Endothelial cell of umbilical vein (primary cell): ENCODE measurements at regions not wholly inside any gene's neighbourhood (a gene's known extent, or its start where the extent isn't known, plus 50 kb on each side); places are given as distances from the start of the nearest gene placed in this dataset.

Source experiments
- BruUV-seq: library from RNA; stranded (reverse); fragments of 400-500 nt; replicated peaks from 2 replicates; lab custom pipeline; 2021; lab: Mats Ljungman, UMichigan
- CTCF ChIA-PET: fragments of 300-600, 350-600 bp; sonication (Branson Sonifier 250); formaldehyde crosslinking; loops from one replicate; lab custom pipeline; 2021; ENCODE audit warnings: antibody characterized with exemption, inconsistent platforms; lab: Charles Lee
- POLR2A ChIA-PET: fragments of 300-600, 350-600 bp; sonication (Branson Sonifier 250); formaldehyde crosslinking; loops from one replicate; lab custom pipeline; 2021; ENCODE audit warnings: antibody characterized with exemption, inconsistent platforms; lab: Charles Lee
- DNase-seq: peaks from one replicate; pipeline ENCODE4 v3.0.0-alpha.2; 2011; ENCODE audit warnings: low read depth, low spot score
- FAIRE-seq: peaks from 2 replicates; lab custom pipeline; 2011; peaks lifted over from hg19 to GRCh38; lab: Jason Lieb, UNC
- H2AFZ ChIP-seq: 2 replicates; pipeline ENCODE4 v1.6.0; 2012; ENCODE audit warnings: low read depth, low read length, control low read depth, inconsistent platforms
- H3K27ac ChIP-seq: 2 replicates; pipeline ENCODE4 v1.5.1; 2011; ENCODE audit warnings: low read depth, mild to moderate bottlenecking, control low read depth, low read length, moderate library complexity; ENCODE audit not compliant: insufficient read depth
- H3K27me3 ChIP-seq, 2 experiments: 2 replicates each; pipeline versions ENCODE4 v1.6.0 to v1.6.1; 2011; ENCODE audit warnings: low read length in 2 of 2, mixed read lengths in 1 of 2; ENCODE audit not compliant: control insufficient read depth in 2 of 2, insufficient read depth in 2 of 2
- H3K36me3 ChIP-seq, 2 experiments: 2 replicates in 1 of 2; 3 replicates in 1 of 2; pipeline ENCODE4 v1.5.1; 2011; ENCODE audit warnings: low read length in 2 of 2, mild to moderate bottlenecking in 1 of 2, moderate library complexity in 1 of 2; ENCODE audit not compliant: control insufficient read depth in 2 of 2, insufficient read depth in 2 of 2; ENCODE audit errors: extremely low read depth in 1 of 2
- H3K4me1 ChIP-seq: 3 replicates; pipeline ENCODE4 v1.5.1; 2011; ENCODE audit warnings: mild to moderate bottlenecking, low read length; ENCODE audit not compliant: control insufficient read depth, insufficient read depth; ENCODE audit errors: extremely low read depth
- H3K4me2 ChIP-seq: 2 replicates; pipeline ENCODE4 v1.6.1; 2011; ENCODE audit warnings: low read length, control low read depth, mixed read lengths; ENCODE audit not compliant: insufficient read depth
- H3K4me3 ChIP-seq, 3 experiments: fragments of 200-600 bp in 1 of 3; sonication (generic), shearing (Covaris generic) in 1 of 3; replicated peaks in 1 of 3; 2 replicates each; pipeline ENCODE4 v1.5.1; 2011 to 2016; ENCODE audit warnings: control low read depth in 3 of 3, low read length in 3 of 3, mild to moderate bottlenecking in 2 of 3, inconsistent platforms in 1 of 3, low read depth in 1 of 3, moderate library complexity in 1 of 3; ENCODE audit not compliant: insufficient read depth in 1 of 3
- H3K79me2 ChIP-seq: 2 replicates; pipeline ENCODE4 v1.6.0; 2012; ENCODE audit warnings: low read length, inconsistent platforms; ENCODE audit not compliant: control insufficient read depth, insufficient read depth
- H3K9ac ChIP-seq: replicated peaks from 2 replicates; pipeline ENCODE3; 2011; ENCODE audit warnings: low read length, control low read depth; ENCODE audit not compliant: insufficient read depth; ENCODE audit errors: extremely low read depth
- H3K9me1 ChIP-seq: replicated peaks from 3 replicates; pipeline ENCODE4 v1.6.0; 2011; ENCODE audit warnings: mild to moderate bottlenecking, low read length; ENCODE audit not compliant: control insufficient read depth, insufficient read depth; ENCODE audit errors: extremely low read depth
- H3K9me3 ChIP-seq: replicated peaks from 2 replicates; pipeline ENCODE4 v1.5.1; 2012; ENCODE audit warnings: low read length, inconsistent platforms; ENCODE audit not compliant: control insufficient read depth, insufficient read depth
- H4K20me1 ChIP-seq: replicated peaks from 2 replicates; pipeline ENCODE3; 2011; ENCODE audit warnings: mild to moderate bottlenecking, low read length; ENCODE audit not compliant: control insufficient read depth, insufficient read depth; ENCODE audit errors: extremely low read depth
- CTCF ChIP-seq, 2 donors: IDR thresholded peaks; 1 replicate in 1 of 2; 2 replicates in 1 of 2; pipeline ENCODE4 v1.5.1; 2011; ENCODE audit warnings: low read length in 2 of 2, mild to moderate bottlenecking in 2 of 2, moderate library complexity in 2 of 2, control low read depth in 1 of 2, inconsistent platforms in 1 of 2, low read depth in 1 of 2; ENCODE audit not compliant: insufficient read depth in 1 of 2; ENCODE audit errors: extremely low read depth in 1 of 2
- EZH2 ChIP-seq: IDR thresholded peaks from 2 replicates; pipeline ENCODE4 v1.6.1; 2012; ENCODE audit warnings: borderline replicate concordance, low read depth, mild to moderate bottlenecking, moderate library complexity, low read length, inconsistent platforms; ENCODE audit not compliant: severe bottlenecking
- FOS ChIP-seq: IDR thresholded peaks from 2 replicates; pipeline ENCODE4 v1.6.1; 2011; ENCODE audit warnings: mild to moderate bottlenecking, low read length, moderate library complexity, borderline replicate concordance; ENCODE audit not compliant: insufficient read depth
- GATA2 ChIP-seq: IDR thresholded peaks from 2 replicates; pipeline ENCODE4 v1.7.0; 2011; ENCODE audit warnings: low read depth, mild to moderate bottlenecking, moderate library complexity, mixed read lengths, low read length; ENCODE audit not compliant: insufficient read length, insufficient read depth
- JUN ChIP-seq: IDR thresholded peaks from 2 replicates; pipeline ENCODE4 v1.6.1; 2011; ENCODE audit warnings: borderline replicate concordance, low read depth; ENCODE audit not compliant: insufficient read length, insufficient read depth
- MYC ChIP-seq: IDR thresholded peaks from one replicate; pipeline ENCODE4 v1.6.1; 2011; ENCODE audit warnings: mild to moderate bottlenecking, low read depth, low read length
- POLR2A ChIP-seq: IDR thresholded peaks from 2 replicates; pipeline ENCODE4 v1.6.1; 2012; ENCODE audit warnings: low read depth, mild to moderate bottlenecking, control low read depth, low read length
- POLR2AphosphoS5 ChIP-seq: IDR thresholded peaks from 2 replicates; pipeline ENCODE4 v1.6.1; 2012; ENCODE audit warnings: low read depth, mild to moderate bottlenecking, control low read depth, low read length, moderate library complexity; ENCODE audit not compliant: insufficient read depth
- dilution Hi-C: fragments of 300-500 bp; cut with MboI; formaldehyde crosslinking; loops from one replicate; pipeline ENCODE4 v1.15.0; 2019; ENCODE audit warnings: low sequenced_read_pairs; ENCODE audit not compliant: extremely low pct_ligation_motif_present
- intact Hi-C: fragments of 100-400 bp; cut with micrococcal nuclease; formaldehyde crosslinking; loops from one replicate; pipeline ENCODE4 v1.10.0; 2022
- TF ChIP-seq, protein P1 (sequence below): IDR thresholded peaks from 2 replicates; pipeline ENCODE4 v1.6.1; 2011; ENCODE audit not compliant: insufficient read depth, insufficient read length

- H3K9me3 ChIP-seq, result no peaks in the 10 kb centered on the region
- ChIA-PET POLR2A (interaction anchor here (0.6 kb wide), 1 partner anchor 11 kb away, joined by 3 read pairs; no protein-coding TSS in a partner anchor), CTCF (interaction anchor here (10.2 to 20.5 kb wide), 3 partner anchors 36 to 147 kb away, joined by 139 to 970 read pairs (median 236); no protein-coding TSS in a partner anchor)
- H2AFZ ChIP-seq, result no peak overlapping the region
- H3K4me1 ChIP-seq, result peaks cover 17% of the 10 kb centered on the region
- intact Hi-C loops (no loop called here), dilution Hi-C loops (loop anchor here (25.0 kb wide), 1 partner anchor 145 kb away; no protein-coding TSS in a partner anchor)
- no TSS peak for BruUV-seq
- H3K4me3 ChIP-seq, result no peak overlapping the region
- no peak overlapping the region for H3K4me2 ChIP-seq
- peaks cover 31% of the 10 kb centered on the region for H3K79me2 ChIP-seq
- FAIRE-seq, result no peak
- DNase-seq, result no peak
- H3K36me3 ChIP-seq, result peaks cover 0 to 2% of the 10 kb centered on the region in 2 experiments
- no peaks in the 10 kb centered on the region for H4K20me1 ChIP-seq
- no peak overlapping the region for H3K9ac ChIP-seq
- TF ChIP-seq EZH2 (no peak), POLR2AphosphoS5 (no peak), MYC (no peak), GATA2 (no peak), JUN (no peak), POLR2A (no peak), CTCF (IDR thresholded peaks at IDR 0.05; ENCODE audit: extremely low read depth in 1 of 2, insufficient read depth in 1 of 2, low read depth in 1 of 2, low read length in 2 of 2) (no peak), FOS (no peak)
- TF ChIP-seq, protein P1, sequence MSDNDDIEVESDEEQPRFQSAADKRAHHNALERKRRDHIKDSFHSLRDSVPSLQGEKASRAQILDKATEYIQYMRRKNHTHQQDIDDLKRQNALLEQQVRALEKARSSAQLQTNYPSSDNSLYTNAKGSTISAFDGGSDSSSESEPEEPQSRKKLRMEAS, result no peak
- H3K27ac ChIP-seq, result no peak overlapping the region
- H3K9me1 ChIP-seq, result no peaks in the 10 kb centered on the region
- no peaks in the 10 kb centered on the region for H3K27me3 ChIP-seq
Measured at GRCh38 chr1:201707656-201708055, 121.3 kb upstream of the IPO9 start.
